Spleen (tissue), 7 donors: ENCODE measurements at regions not wholly inside any gene's neighbourhood (a gene's known extent, or its start where the extent isn't known, plus 50 kb on each side); places are given as distances from the start of the nearest gene placed in this dataset.

ENCODE experiments used
- CTCF ChIP-seq, 11 experiments: fragments of 200-600 bp in 7 of 11; fragments of 450-650 bp in 4 of 11; sonication (generic) in 4 of 11; IDR thresholded peaks in 8 of 11; conservative IDR thresholded peaks in 3 of 11; 1 replicate in 7 of 11; 2 replicates in 4 of 11; pipeline versions ENCODE4 v1.4.0 to v1.8.0; 2016 to 2021; ENCODE audit warnings: antibody characterized with exemption in 11 of 11, inconsistent platforms in 4 of 11, mild to moderate bottlenecking in 1 of 11
- POLR2A ChIP-seq, 3 donors: fragments of 450-650 bp; IDR thresholded peaks; one replicate each; pipeline ENCODE4 v1.5.1; 2017; ENCODE audit warnings: antibody characterized with exemption in 3 of 3, mild to moderate bottlenecking in 1 of 3
- donor health status: DM: no; HTN: no; CAD: no; lungs with moderate emphysema.
- donor health status: DM: no; HTN: no; CAD: no.
- donor health status: DM: no; HTN: no; CAD: no.

GRCh38 chr9:106032978-106033377, 338.6 kb downstream of the TMEM38B start:
- TF ChIP-seq POLR2A (IDR thresholded peaks at IDR 0.05) = no peak
- no peak for TF ChIP-seq CTCF (IDR thresholded peaks at IDR 0.05 in 8 of 11, conservative IDR thresholded peaks at IDR 0.05 in 3 of 11)
